GM19455 (cell line): ENCODE measurements at regions not wholly inside any gene's neighbourhood (a gene's known extent, or its start where the extent isn't known, plus 50 kb on each side); places are given as distances from the start of the nearest gene placed in this dataset.
"Not testable (repeated sequence)": the region's sequence is repeated elsewhere in the genome, so short reads cannot be mapped to it uniquely, and the experiment has no call there.

Source experiments
- ATAC-seq: cut with Tn5 transposase; IDR thresholded peaks from one replicate; pipeline ENCODE4 v1.9.1; 2021; ENCODE audit not compliant: unreplicated experiment

- ATAC-seq = no peak
These were observed 154.3 kb upstream of the CCDC54 start for GRCh38 chr3:107222907-107223306.

DNA sequence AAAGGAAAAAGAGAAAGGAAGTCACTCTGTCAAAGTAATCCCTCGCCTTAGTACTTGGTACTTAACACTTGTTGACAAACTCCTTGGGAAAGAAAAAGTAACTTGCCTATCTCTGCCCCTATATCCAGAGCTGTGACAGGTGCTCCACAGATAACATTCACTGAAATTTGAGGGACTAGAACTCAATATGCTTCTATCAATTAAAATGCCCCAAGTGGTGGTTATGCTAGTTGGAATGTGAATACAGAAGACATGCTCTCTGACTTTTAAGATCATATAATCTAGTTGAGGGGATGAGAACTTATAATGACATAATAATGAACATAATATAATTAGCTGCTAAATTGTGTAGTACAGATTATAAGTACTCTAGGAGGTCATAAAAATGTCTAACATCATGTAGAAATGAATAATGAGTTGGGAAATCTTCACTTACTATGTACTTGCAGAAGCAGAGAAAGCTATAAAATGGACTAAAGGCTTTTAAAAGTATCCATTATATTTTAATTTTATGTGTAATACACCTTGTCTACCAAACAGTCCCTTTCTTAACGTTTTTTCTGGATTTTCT is 153.1 kb upstream of the CCDC54 start:
- no peak for ATAC-seq

DNA sequence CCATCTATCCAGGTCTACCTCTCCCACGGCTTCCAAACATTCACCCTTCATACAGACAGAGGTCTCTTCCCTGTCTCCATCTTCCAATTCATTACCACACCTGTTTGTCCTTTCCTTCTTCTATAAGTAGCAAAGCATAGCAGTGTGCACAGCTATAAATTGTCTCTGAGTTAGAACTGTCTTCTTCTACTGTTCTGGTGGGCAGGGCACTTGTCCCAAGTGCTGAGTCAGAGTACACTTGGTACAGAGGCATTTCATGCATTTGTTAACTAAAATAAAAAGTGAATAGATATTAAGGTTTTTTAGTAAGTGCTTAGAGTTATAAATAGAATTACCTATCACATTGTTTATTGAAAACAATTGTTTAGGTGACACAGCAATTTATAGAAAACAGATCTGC is 150.1 kb upstream of the CCDC54 start:
- ATAC-seq = no peak

DNA sequence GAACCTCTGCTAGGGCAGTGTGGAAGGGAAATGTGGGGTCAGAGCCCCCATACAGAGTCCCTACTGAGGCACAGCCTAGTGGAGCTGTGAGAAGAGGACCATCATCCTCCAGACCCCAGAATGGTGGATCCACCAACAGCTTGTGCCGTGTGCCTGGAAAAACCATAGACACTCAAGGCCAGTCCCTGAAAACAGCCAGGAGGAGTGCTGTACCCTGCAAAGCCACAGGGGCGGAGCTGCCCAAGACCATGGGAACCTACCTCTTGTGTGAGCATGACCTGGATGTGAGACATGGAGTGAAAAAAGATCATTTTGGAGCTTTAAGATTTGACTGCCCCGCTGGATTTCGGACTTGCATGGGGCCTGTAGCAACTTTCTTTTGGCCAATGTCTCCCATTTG is 143.4 kb upstream of the CCDC54 start:
- not testable (repeated sequence) for ATAC-seq

DNA sequence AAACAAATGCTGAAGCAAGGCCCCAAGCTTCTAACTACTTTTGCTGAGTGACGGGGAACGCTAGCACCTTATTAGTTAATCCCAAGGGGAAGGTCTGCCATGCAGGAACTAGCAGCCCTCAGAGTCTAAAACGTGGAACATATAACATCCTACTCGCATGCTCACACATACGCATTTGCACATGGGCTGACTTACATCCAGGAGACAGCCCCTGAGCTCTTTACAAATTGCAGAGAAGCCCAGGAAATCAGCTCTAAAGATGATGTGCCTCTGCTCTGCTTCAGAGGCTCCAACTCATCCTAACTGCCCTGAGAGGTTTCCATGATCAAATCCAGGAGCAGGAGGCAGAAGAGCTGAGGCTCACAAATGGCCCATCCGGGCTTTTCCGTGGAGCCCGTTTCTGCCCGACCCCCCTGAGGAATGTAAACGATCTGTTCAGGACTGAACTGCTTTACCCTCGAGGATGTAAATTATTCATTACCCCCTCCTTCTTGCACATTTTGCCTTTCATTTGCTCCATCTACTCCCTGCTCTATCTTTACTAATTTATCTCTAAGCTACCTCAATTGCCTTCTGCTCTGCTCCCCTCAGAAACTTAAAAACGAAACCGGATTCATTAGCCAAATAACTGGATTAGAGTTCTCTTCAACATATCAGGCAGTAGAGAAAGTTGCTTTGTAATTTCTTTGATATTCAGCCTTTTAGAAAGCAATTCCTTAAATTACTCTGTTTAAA is 141.9 kb upstream of the CCDC54 start:
- no peak for ATAC-seq

- ATAC-seq = peak; percentile 58
These were observed 141.3 kb upstream of the CCDC54 start for GRCh38 chr3:107235928-107236315.

DNA sequence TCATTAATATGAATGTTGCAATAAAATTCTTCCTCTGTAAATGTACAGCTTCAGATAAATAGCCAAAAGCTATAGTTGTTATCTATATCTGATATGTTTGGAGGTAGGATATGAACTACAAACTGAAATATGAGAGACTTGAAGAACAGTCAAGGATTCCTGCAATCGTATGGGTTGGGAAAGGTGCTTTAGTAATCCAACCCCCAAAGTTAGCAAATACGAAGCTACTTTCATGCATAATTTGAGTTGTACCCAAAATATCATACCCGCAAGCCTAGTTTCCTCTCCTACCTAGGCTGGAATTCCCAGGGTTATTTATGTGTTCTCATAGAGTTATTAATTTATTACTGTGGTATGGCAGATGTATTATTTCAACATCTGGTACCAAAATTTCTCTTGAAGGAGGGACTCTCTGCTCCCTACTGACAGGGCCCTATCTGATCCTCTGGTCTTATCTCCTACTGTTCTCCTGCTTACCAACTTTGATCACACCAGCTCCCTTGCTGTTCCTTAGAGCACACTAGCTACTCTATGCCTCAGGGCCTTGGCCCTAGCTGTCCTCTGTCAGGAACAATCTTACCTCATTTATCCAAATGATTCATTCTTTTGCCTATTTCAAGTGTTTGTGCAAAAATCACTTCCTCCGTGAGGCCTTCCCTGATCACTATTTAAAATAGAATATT is 140.4 kb upstream of the CCDC54 start:
- ATAC-seq = no peak

GRCh38 chr3:107238787-107239186 is 138.5 kb upstream of the CCDC54 start:
- no peak for ATAC-seq

DNA sequence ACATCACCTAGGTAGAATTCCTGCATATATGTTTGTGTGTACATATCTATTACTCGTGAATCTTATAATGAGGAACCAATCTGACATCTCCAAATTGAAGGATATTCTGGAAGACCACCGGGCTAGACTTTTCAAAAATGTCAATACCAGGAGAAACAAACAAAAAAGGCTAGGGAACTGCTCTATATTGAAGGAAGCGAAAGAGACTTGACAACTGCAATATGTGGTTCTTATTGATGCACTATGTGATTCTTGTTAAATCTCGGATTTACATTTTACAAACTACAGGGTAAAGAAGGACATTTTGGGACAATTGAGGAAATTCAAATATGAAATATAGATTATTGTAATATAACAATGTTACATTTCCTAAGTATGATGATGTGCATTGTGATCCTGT is 137.5 kb upstream of the CCDC54 start:
- no peak for ATAC-seq

GRCh38 chr3:107240183-107241091 is 136.8 kb upstream of the CCDC54 start:
- peak; percentile 90 for ATAC-seq

GRCh38 chr3:107241217-107241616 is 136.0 kb upstream of the CCDC54 start:
- peak; percentile 46 for ATAC-seq

DNA sequence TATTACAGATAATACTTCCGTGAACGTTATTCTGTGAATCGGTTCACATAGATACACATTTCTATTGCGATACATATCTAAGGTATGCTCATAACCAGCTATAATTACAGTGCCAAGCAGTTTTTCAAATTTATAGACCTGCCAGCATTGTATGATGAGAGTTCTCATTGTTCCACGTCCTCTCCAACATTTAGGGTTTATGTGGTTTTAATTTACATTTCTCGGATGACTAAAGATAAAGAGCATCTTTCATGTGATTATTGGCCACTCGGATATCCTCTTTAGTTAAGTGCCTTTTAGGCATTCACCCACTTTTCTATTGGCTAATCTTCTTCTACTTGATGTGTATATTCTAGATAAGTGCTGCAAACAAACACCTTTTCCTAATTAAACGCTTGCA is 134.7 kb upstream of the CCDC54 start:
- ATAC-seq = no peak

GRCh38 chr3:107247116-107247515 is 130.1 kb upstream of the CCDC54 start:
- ATAC-seq = no peak

- ATAC-seq = no peak
These were observed 128.1 kb upstream of the CCDC54 start for GRCh38 chr3:107249132-107249531.

- ATAC-seq = no peak
These were observed 127.0 kb upstream of the CCDC54 start for GRCh38 chr3:107250221-107250620.

- no peak for ATAC-seq
These were observed 125.4 kb upstream of the CCDC54 start for GRCh38 chr3:107251819-107252218.

DNA sequence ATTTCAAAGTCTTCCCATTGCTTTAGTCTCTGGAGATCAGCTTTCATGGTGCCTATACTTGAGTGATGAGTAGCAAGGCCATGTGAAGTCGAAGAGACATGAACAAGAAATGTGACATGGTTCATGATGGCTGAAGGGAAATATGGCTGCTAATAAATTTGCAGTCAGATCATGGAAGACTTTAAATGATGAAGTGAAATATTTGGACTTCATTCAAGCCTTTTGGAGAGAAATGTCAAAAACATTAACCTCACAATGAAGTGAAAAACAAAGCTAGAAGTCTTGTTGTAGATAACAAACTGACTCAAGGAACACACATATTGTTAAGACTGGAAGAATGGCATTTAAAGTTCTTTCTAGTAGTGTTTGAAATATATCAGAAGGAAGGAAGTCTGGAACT is 120.3 kb upstream of the CCDC54 start:
- no peak for ATAC-seq

- no peak for ATAC-seq
These were observed 118.9 kb upstream of the CCDC54 start for GRCh38 chr3:107258300-107258699.

DNA sequence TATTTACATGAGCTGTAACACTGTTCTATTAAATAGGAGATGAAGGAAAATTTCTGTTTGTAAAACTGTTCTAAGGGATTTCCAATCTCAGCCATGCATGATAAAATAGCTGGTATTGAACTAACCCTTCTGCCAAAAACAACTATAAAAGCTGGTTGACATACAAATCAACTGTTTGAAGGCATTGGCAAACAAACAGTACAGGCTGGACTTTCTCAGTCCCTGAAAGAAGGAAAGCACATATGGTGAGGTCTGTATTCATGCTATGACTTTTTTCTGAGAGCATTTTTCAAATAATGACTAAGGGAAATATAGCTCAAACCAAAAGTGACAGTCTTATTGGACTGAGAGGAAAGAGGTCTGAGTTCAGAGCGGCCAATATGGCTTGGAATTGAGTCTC is 117.0 kb upstream of the CCDC54 start:
- ATAC-seq = no peak

GRCh38 chr3:107263269-107264021 is 113.8 kb upstream of the CCDC54 start:
- no peak for ATAC-seq

- ATAC-seq = no peak
These were observed 112.4 kb upstream of the CCDC54 start for GRCh38 chr3:107264888-107265287.
